Gastroesophageal sphincter (tissue), 3 donors: ENCODE measurements at regions not wholly inside any gene's neighbourhood (a gene's known extent, or its start where the extent isn't known, plus 50 kb on each side); places are given as distances from the start of the nearest gene placed in this dataset.

Source experiments
- POLR2AphosphoS5 ChIP-seq: sonication (generic); formaldehyde crosslinking; IDR thresholded peaks from one replicate; pipeline ENCODE4 v1.6.1; 2017; ENCODE audit warnings: antibody characterized with exemption
- TF ChIP-seq, protein P1 (sequence below), 4 experiments: fragments of 200-600 bp in 2 of 4; fragments of 450-650 bp in 2 of 4; sonication (generic) in 1 of 4; IDR thresholded peaks; one replicate each; pipeline ENCODE4 v1.5.1; 2017 to 2019; ENCODE audit warnings: antibody characterized with exemption in 4 of 4, mild to moderate bottlenecking in 2 of 4, moderate library complexity in 2 of 4

GRCh38 chr1:56441601-56442000, 137.8 kb downstream of the PLPP3 start:
- TF ChIP-seq, protein P1, sequence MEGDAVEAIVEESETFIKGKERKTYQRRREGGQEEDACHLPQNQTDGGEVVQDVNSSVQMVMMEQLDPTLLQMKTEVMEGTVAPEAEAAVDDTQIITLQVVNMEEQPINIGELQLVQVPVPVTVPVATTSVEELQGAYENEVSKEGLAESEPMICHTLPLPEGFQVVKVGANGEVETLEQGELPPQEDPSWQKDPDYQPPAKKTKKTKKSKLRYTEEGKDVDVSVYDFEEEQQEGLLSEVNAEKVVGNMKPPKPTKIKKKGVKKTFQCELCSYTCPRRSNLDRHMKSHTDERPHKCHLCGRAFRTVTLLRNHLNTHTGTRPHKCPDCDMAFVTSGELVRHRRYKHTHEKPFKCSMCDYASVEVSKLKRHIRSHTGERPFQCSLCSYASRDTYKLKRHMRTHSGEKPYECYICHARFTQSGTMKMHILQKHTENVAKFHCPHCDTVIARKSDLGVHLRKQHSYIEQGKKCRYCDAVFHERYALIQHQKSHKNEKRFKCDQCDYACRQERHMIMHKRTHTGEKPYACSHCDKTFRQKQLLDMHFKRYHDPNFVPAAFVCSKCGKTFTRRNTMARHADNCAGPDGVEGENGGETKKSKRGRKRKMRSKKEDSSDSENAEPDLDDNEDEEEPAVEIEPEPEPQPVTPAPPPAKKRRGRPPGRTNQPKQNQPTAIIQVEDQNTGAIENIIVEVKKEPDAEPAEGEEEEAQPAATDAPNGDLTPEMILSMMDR (IDR thresholded peaks at IDR 0.05): no peak
- no peak for TF ChIP-seq POLR2AphosphoS5
